IMR-90 (cell line): ENCODE measurements at regions not wholly inside any gene's neighbourhood (a gene's known extent, or its start where the extent isn't known, plus 50 kb on each side); places are given as distances from the start of the nearest gene placed in this dataset.

Experiments used
- ATAC-seq: fragments of 200-7000 bp; cut with Tn5 transposase; 2 replicates; pipeline ENCODE4 v1.9.1; 2020; ENCODE audit warnings: low read depth, mild to moderate bottlenecking, moderate library complexity
- BruUV-seq: library from RNA; stranded (reverse); fragments of 400-500 nt; replicated peaks from 2 replicates; lab custom pipeline; 2021; lab: Mats Ljungman, UMichigan
- CTCF ChIA-PET: fragments of 300-600 bp; formaldehyde crosslinking; extraction: SDS; loops from one replicate; lab custom pipeline; 2021; ENCODE audit warnings: antibody characterized with exemption; lab: Yijun Ruan, JAX
- POLR2A ChIA-PET: fragments of 300-600 bp; sonication (Branson Sonifier 250); formaldehyde crosslinking; loops from one replicate; lab custom pipeline; 2022; ENCODE audit warnings: antibody characterized with exemption; ENCODE audit not compliant: unreplicated experiment; lab: Charles Lee
- DNase-seq: peaks from one replicate; pipeline ENCODE4 v3.0.0; 2013
- H2AFZ ChIP-seq: replicated peaks from 2 replicates; pipeline ENCODE3; 2013; ENCODE audit warnings: low read length, mild to moderate bottlenecking; ENCODE audit not compliant: poor library complexity
- H2AK5ac ChIP-seq: 2 replicates; pipeline ENCODE4 v1.6.1; 2013; ENCODE audit warnings: low read depth, low read length, inconsistent platforms
- H2AK9ac ChIP-seq: replicated peaks from 2 replicates; pipeline ENCODE3; 2013; ENCODE audit warnings: mild to moderate bottlenecking, low read depth, low read length, moderate library complexity; ENCODE audit not compliant: poor library complexity
- H2BK120ac ChIP-seq: 2 replicates; pipeline ENCODE4 v1.6.1; 2013; ENCODE audit warnings: low read depth, low read length, inconsistent platforms
- H2BK15ac ChIP-seq: 3 replicates; pipeline ENCODE4 v1.6.1; 2013; ENCODE audit warnings: low read depth, low read length, inconsistent platforms
- H2BK20ac ChIP-seq: 2 replicates; pipeline ENCODE4 v1.6.1; 2013; ENCODE audit warnings: low read depth, mild to moderate bottlenecking, inconsistent platforms, low read length, moderate library complexity
- H2BK5ac ChIP-seq: 2 replicates; pipeline ENCODE4 v1.6.1; 2013; ENCODE audit warnings: mild to moderate bottlenecking, low read depth, low read length, inconsistent platforms; ENCODE audit not compliant: poor library complexity, severe bottlenecking
- H3K14ac ChIP-seq: replicated peaks from 2 replicates; pipeline ENCODE4 v1.6.1; 2013; ENCODE audit warnings: low read depth, low read length, inconsistent platforms
- H3K18ac ChIP-seq: 2 replicates; pipeline ENCODE4 v1.6.1; 2013; ENCODE audit warnings: low read depth, low read length, control low read depth
- H3K23ac ChIP-seq: 2 replicates; pipeline ENCODE4 v1.6.1; 2013; ENCODE audit warnings: low read depth, low read length, inconsistent platforms
- H3K27ac ChIP-seq: 2 replicates; pipeline ENCODE4 v1.5.1; 2013; ENCODE audit warnings: mild to moderate bottlenecking, control low read depth, low read length; ENCODE audit not compliant: insufficient read depth
- H3K27me3 ChIP-seq: 2 replicates; pipeline ENCODE4 v1.6.1; 2013; ENCODE audit warnings: low read length; ENCODE audit not compliant: control insufficient read depth, insufficient read depth
- H3K36me3 ChIP-seq: 2 replicates; pipeline ENCODE4 v1.6.1; 2013; ENCODE audit warnings: low read length, mixed read lengths; ENCODE audit not compliant: control insufficient read depth, insufficient read depth
- H3K4ac ChIP-seq: 2 replicates; pipeline ENCODE4 v1.6.1; 2013; ENCODE audit warnings: low read depth, low read length, inconsistent platforms
- H3K4me1 ChIP-seq: 2 replicates; pipeline ENCODE4 v1.6.1; 2013; ENCODE audit warnings: low read length, mixed read lengths; ENCODE audit not compliant: control insufficient read depth, insufficient read depth
- H3K4me2 ChIP-seq: 2 replicates; pipeline ENCODE4 v1.6.1; 2013; ENCODE audit warnings: low read depth, mild to moderate bottlenecking, control low read depth, low read length, moderate library complexity
- H3K4me3 ChIP-seq: 2 replicates; pipeline ENCODE4 v1.5.1; 2013; ENCODE audit warnings: low read depth, mild to moderate bottlenecking, control low read depth, low read length, moderate library complexity; ENCODE audit not compliant: insufficient read depth
- H3K56ac ChIP-seq: 2 replicates; pipeline ENCODE4 v1.6.1; 2013; ENCODE audit warnings: low read length, inconsistent platforms; ENCODE audit not compliant: insufficient read depth; ENCODE audit errors: extremely low read depth
- H3K79me1 ChIP-seq, 2 experiments: 2 replicates each; pipeline ENCODE4 v1.6.1; 2013; ENCODE audit warnings: low read length in 2 of 2, inconsistent platforms in 1 of 2, low read depth in 1 of 2
- H3K9ac ChIP-seq: 2 replicates; pipeline ENCODE4 v1.6.1; 2013; ENCODE audit warnings: low read depth, low read length, control low read depth
- H3K9me1 ChIP-seq: 2 replicates; pipeline ENCODE4 v1.6.1; 2013; ENCODE audit warnings: low read length, inconsistent platforms; ENCODE audit not compliant: insufficient read depth
- H3K9me3 ChIP-seq: 2 replicates; pipeline ENCODE4 v1.6.1; 2013; ENCODE audit warnings: low read length; ENCODE audit not compliant: control insufficient read depth, insufficient read depth
- H4K20me1 ChIP-seq: 2 replicates; pipeline ENCODE4 v1.6.1; 2013; ENCODE audit warnings: low read length, inconsistent platforms; ENCODE audit not compliant: insufficient read depth
- H4K5ac ChIP-seq: 2 replicates; pipeline ENCODE4 v1.6.1; 2013; ENCODE audit warnings: mild to moderate bottlenecking, low read depth, low read length, control low read depth
- H4K8ac ChIP-seq, 2 experiments: 2 replicates each; pipeline ENCODE4 v1.6.1; 2013; ENCODE audit warnings: low read depth in 2 of 2, low read length in 2 of 2, control low read depth in 1 of 2, inconsistent platforms in 1 of 2
- H4K91ac ChIP-seq: 2 replicates; pipeline ENCODE4 v1.6.1; 2013; ENCODE audit warnings: low read depth, low read length, inconsistent platforms; ENCODE audit not compliant: insufficient read depth
- CEBPB ChIP-seq: IDR thresholded peaks from 2 replicates; pipeline ENCODE4 v1.6.1; 2012; ENCODE audit warnings: low read depth, low read length, improper control_type of control experiment
- CHD1 ChIP-seq: IDR thresholded peaks from 2 replicates; pipeline ENCODE4 v1.6.1; 2012; ENCODE audit warnings: low read depth, low read length, improper control_type of control experiment
- MAZ ChIP-seq: IDR thresholded peaks from 2 replicates; pipeline ENCODE4 v1.6.1; 2012; ENCODE audit warnings: low read depth, mild to moderate bottlenecking, low read length, improper control_type of control experiment, moderate library complexity, borderline replicate concordance
- MXI1 ChIP-seq: IDR thresholded peaks from 2 replicates; pipeline ENCODE4 v1.6.1; 2012; ENCODE audit warnings: low read depth, mild to moderate bottlenecking, low read length, moderate library complexity, borderline replicate concordance
- POLR2A ChIP-seq: IDR thresholded peaks from 2 replicates; pipeline ENCODE4 v1.6.1; 2012; ENCODE audit warnings: mild to moderate bottlenecking, low read depth, low read length
- RAD21 ChIP-seq: IDR thresholded peaks from 2 replicates; pipeline ENCODE4 v1.6.1; 2012; ENCODE audit warnings: low read length, improper control_type of control experiment
- RFX5 ChIP-seq: IDR thresholded peaks from 2 replicates; pipeline ENCODE4 v1.8.0; 2012; ENCODE audit warnings: low read depth, mild to moderate bottlenecking, low read length, moderate library complexity
- SMC3 ChIP-seq: fragments of 150-350 bp; IDR thresholded peaks from 2 replicates; pipeline ENCODE4 v1.6.1; 2016; ENCODE audit warnings: low read depth, mild to moderate bottlenecking, antibody characterized with exemption, low read length, moderate library complexity
- WGBS, 2 experiments: methylation state at CpG; one replicate each; pipeline versions ENCODE4 v1.1.5 to v1.1.7; 2013; ENCODE audit warnings: missing lambda C conversion rate in 2 of 2; ENCODE audit not compliant: insufficient read length in 1 of 2; ENCODE audit errors: extremely low coverage in 2 of 2; 5-methylcytosine and 5-hydroxymethylcytosine counted together
- dilution Hi-C: fragments of 300-500 bp; cut with HindIII; formaldehyde crosslinking; loops from one replicate; pipeline ENCODE4 v1.14.3; 2018; ENCODE audit warnings: low sequenced_read_pairs; ENCODE audit not compliant: unreplicated experiment
- in situ Hi-C: fragments of 300-500 bp; cut with MboI; formaldehyde crosslinking; loops from 3 replicates; pipeline ENCODE4 v1.14.3; 2019; ENCODE audit warnings: low sequenced_read_pairs, inconsistent platforms, mixed read lengths
- intact Hi-C: fragments of 100-400 bp; cut with micrococcal nuclease; formaldehyde crosslinking; loops from 2 replicates; pipeline ENCODE4 v1.10.0; 2022
- TF ChIP-seq, protein P1 (sequence below): fragments of 150-350 bp; IDR thresholded peaks from 2 replicates; pipeline ENCODE4 v1.6.1; 2016; ENCODE audit warnings: low read depth, mild to moderate bottlenecking, low read length, moderate library complexity, borderline replicate concordance

DNA sequence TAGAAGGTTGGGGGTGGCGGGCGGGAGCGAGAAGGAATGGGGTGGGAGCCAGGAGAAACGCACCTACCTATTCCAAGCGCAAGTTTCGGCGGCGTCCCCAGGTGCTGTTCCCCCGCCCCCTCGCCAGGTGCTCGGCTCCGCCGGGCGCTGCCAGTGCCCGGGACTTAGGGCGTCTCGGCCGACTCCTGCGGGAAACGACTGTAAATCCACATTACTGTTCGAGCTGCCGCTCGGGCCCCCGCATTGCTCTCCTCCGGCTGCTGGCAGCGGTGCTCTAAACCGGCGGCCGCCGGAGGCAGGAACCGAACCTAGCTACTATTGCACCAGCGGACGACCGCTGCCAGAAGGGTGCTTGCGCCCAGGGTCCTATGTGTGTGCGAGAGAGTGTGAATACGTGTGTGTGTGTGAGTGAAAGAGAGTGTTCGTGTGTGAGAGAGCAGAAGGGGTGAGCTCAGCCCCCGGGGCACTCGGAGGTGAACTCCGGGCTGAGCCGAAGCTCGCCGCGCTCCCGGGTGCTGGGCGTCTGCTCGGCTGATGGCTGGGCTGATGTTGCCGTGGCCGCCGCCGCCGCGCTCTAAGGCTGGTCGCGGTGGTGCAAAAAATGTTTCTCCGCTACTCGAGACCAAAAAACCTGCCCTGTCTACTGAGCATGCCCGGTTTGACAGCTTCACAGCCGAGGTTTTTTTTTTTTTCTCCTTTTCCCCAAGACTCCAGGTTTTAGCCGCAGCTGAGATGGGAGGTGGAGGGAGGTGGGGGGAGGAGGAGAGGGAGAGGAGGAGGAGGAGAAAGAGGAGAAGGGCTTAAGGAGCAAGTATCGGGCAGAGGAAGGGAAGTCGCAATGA is 115.7 kb upstream of the TEX13C start:
- H3K36me3 ChIP-seq: no peaks in the 10 kb centered on the region
- H2AK9ac ChIP-seq: no peak overlapping the region
- no peak for TF ChIP-seq RFX5
- no peak for TF ChIP-seq CEBPB
- TF ChIP-seq MAZ: no peak
- TF ChIP-seq POLR2A: no peak
- TF ChIP-seq, protein P1, sequence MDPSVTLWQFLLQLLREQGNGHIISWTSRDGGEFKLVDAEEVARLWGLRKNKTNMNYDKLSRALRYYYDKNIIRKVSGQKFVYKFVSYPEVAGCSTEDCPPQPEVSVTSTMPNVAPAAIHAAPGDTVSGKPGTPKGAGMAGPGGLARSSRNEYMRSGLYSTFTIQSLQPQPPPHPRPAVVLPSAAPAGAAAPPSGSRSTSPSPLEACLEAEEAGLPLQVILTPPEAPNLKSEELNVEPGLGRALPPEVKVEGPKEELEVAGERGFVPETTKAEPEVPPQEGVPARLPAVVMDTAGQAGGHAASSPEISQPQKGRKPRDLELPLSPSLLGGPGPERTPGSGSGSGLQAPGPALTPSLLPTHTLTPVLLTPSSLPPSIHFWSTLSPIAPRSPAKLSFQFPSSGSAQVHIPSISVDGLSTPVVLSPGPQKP: no peak
- no peak for TF ChIP-seq SMC3
- TF ChIP-seq RAD21: no peak
- no peak for TF ChIP-seq MXI1
- no peak for TF ChIP-seq CHD1
- no peak overlapping the region for H3K4ac ChIP-seq
- H3K23ac ChIP-seq: no peak overlapping the region
- H3K9me1 ChIP-seq: no peaks in the 10 kb centered on the region
- ATAC-seq: no peak
- H3K79me1 ChIP-seq: no peaks in the 10 kb centered on the region
- no peaks in the 10 kb centered on the region for H4K20me1 ChIP-seq
- no peak overlapping the region for H2BK5ac ChIP-seq
- no peak overlapping the region for H3K4me3 ChIP-seq
- H2AFZ ChIP-seq: no peak overlapping the region
- H2BK15ac ChIP-seq: no peak overlapping the region
- H3K27ac ChIP-seq: no peak overlapping the region
- H3K4me2 ChIP-seq: no peak overlapping the region; the same call in 1 of the 2 replicates
- in situ Hi-C loops (no loop called here), dilution Hi-C loops (no loop called here), intact Hi-C loops (no loop called here)
- H4K5ac ChIP-seq: no peak overlapping the region
- H4K91ac ChIP-seq: no peak overlapping the region
- H2BK120ac ChIP-seq: no peak overlapping the region
- no peak overlapping the region for H3K18ac ChIP-seq
- H3K27me3 ChIP-seq: peaks cover 13% of the 10 kb centered on the region; the same call in 1 of the 2 replicates
- no peak overlapping the region for H4K8ac ChIP-seq
- H3K9ac ChIP-seq: no peak overlapping the region
- CTCF ChIA-PET: interaction anchor here (0.7 kb wide), 1 partner anchor 18 kb away, joined by 5 read pairs; no protein-coding TSS in a partner anchor
- H3K56ac ChIP-seq: no peak overlapping the region
- no peaks in the 10 kb centered on the region for H3K4me1 ChIP-seq
- no peaks in the 10 kb centered on the region; the same call in 1 of the 2 replicates for H3K9me3 ChIP-seq
- no TSS peak for BruUV-seq
- no peak overlapping the region for H3K14ac ChIP-seq
- POLR2A ChIA-PET: no interaction called here
- WGBS, 2 experiments: 28% methylated on average over 5 of the region's 63 CpGs; no CpG with 5 or more reads in 1 of the 2 experiments
- H2AK5ac ChIP-seq: no peak overlapping the region
- no peak for DNase-seq
- no peak overlapping the region for H2BK20ac ChIP-seq
